Heart left ventricle (tissue), 16 donors: ENCODE measurements at regions not wholly inside any gene's neighbourhood (a gene's known extent, or its start where the extent isn't known, plus 50 kb on each side); places are given as distances from the start of the nearest gene placed in this dataset.

ENCODE experiments used
- ATAC-seq, 4 donors: fragments of 200-7000 bp; cut with Tn5 transposase; one replicate each; pipeline ENCODE4 v1.9.1; 2020 to 2022; ENCODE audit warnings: moderate library complexity in 4 of 4, mild to moderate bottlenecking in 3 of 4, moderate number of reproducible peaks in 1 of 4
- DNase-seq, 5 donors: peaks; one replicate each; pipeline ENCODE4 v3.0.0-alpha.2; 2020
- H3K27ac ChIP-seq, 12 donors: fragments of 200-600 bp; sonication (generic) in 4 of 12; one replicate each; pipeline versions ENCODE4 v1.5.0 to v1.8.0; 2016 to 2022; ENCODE audit warnings: mild to moderate bottlenecking in 2 of 12
- H3K27me3 ChIP-seq, 9 donors: fragments of 200-600 bp; sonication (generic) in 2 of 9; one replicate each; pipeline versions ENCODE4 v1.5.1 to v1.8.0; 2016 to 2022; ENCODE audit warnings: mild to moderate bottlenecking in 3 of 9
- H3K36me3 ChIP-seq, 9 donors: fragments of 200-600 bp; sonication (generic) in 2 of 9; one replicate each; pipeline versions ENCODE4 v1.5.0 to v1.8.0; 2018 to 2022; ENCODE audit warnings: mild to moderate bottlenecking in 2 of 9
- H3K4me1 ChIP-seq, 12 donors: fragments of 200-600 bp; sonication (generic) in 4 of 12; one replicate each; pipeline versions ENCODE4 v1.5.0 to v1.8.0; 2016 to 2022; ENCODE audit warnings: mild to moderate bottlenecking in 3 of 12
- H3K4me3 ChIP-seq, 12 donors: fragments of 200-600 bp; sonication (generic) in 4 of 12; one replicate each; pipeline versions ENCODE4 v1.5.0 to v1.8.0; 2017 to 2022; ENCODE audit warnings: mild to moderate bottlenecking in 9 of 12, moderate library complexity in 4 of 12
- H3K9me3 ChIP-seq, 12 donors: fragments of 200-600 bp; sonication (generic) in 4 of 12; one replicate each; pipeline versions ENCODE4 v1.5.0 to v1.8.0; 2016 to 2022; ENCODE audit warnings: mild to moderate bottlenecking in 1 of 12
- CTCF ChIP-seq, 12 donors: fragments of 200-600 bp; sonication (generic) in 4 of 12; IDR thresholded peaks; one replicate each; pipeline versions ENCODE4 v1.5.0 to v1.8.0; 2018 to 2022; ENCODE audit warnings: antibody characterized with exemption in 12 of 12, mild to moderate bottlenecking in 5 of 12
- POLR2A ChIP-seq, 2 donors: fragments of 450-650 bp; IDR thresholded peaks; one replicate each; pipeline ENCODE4 v1.6.1; 2017; ENCODE audit warnings: antibody characterized with exemption in 2 of 2, mild to moderate bottlenecking in 2 of 2, moderate library complexity in 2 of 2
- WGBS, 4 donors: extraction: QIAGEN DNeasy Blood & Tissue Kit in 2 of 4; methylation state at CpG; one replicate each; pipeline versions ENCODE4 v1.1.5 to v1.1.7; 2013 to 2018; 5-methylcytosine and 5-hydroxymethylcytosine counted together
- intact Hi-C, 10 donors: fragments of 100-400 bp; cut with DNase I; formaldehyde crosslinking; loops; one replicate each; pipeline versions ENCODE4 v1.11.1 to v1.14.2; 2022
- donor health status: ischemic (EF 13 %, LVEDD 7.1; RV severe dilation, severe dysfunction).
- donor health status: healthy with polysubstance abuse.
- donor health status: DM: no; HTN: yes; CAD: no.
- donor health status: DM: no; HTN: no; CAD: no.
- donor health status: ischemic (EF 25% LVEDD 6.9; RV normal size, moderate dysfunction).
- donor health status: ischemic (EF 25% LVEDD 5.7; RV mildly dilated, moderate dysfunction).
- donor health status: healthy.
- donor health status: DM: yes; HTN: yes; CAD: no.
- donor health status: ischemic (EF 35%, LVEDD 5.7; RV mildly dilated, moderate dysfunction).
- donor health status: nonischemic (EF 11% LVEDD 7.7; RV severe dilation, severe dysfunction).
- donor health status: DM: yes; HTN: yes; CAD: no.
- donor health status: PGD.
- donor health status: ischemic (EF 29% LVEDD 5.4; RV normal size, mild dysfunction).
- donor health status: nonischemic (EF 23%, LVEDD 6.1; RV moderate dilation, normal function).

- Histone ChIP-seq H3K27me3 (no peaks in the 10 kb centered on the region), H3K36me3 (no peaks in the 10 kb centered on the region), H3K4me1 (peaks cover 0 to 3% (median 0%) of the 10 kb centered on the region in 12 donors), H3K27ac (no peak overlapping the region), H3K4me3 (no peak overlapping the region), H3K9me3 (no peaks in the 10 kb centered on the region)
- intact Hi-C loops, result no loop called here
- DNase-seq (no peak), ATAC-seq (no peak)
- TF ChIP-seq CTCF (IDR thresholded peaks at IDR 0.05), result no peak
- no peak for TF ChIP-seq POLR2A (IDR thresholded peaks at IDR 0.05)
These were observed 288.8 kb downstream of the PIK3R1 start for GRCh38 chr5:68504306-68504705.

GRCh38 chr5:68505917-68506860 lies 290.6 kb downstream of the PIK3R1 start:
- intact Hi-C loops, result no loop called here
- no peaks in the 10 kb centered on the region for H3K4me1 ChIP-seq
- ATAC-seq, result no peak

GRCh38 chr5:68515514-68515913 lies 300.0 kb downstream of the PIK3R1 start:
- H3K9me3 ChIP-seq, result no peaks in the 10 kb centered on the region
- DNase-seq (no peak), ATAC-seq (no peak)
- no peaks in the 10 kb centered on the region for H3K36me3 ChIP-seq
- intact Hi-C loops, result no loop called here
- H3K4me1 ChIP-seq, result peaks cover 0 to 9% (median 0%) of the 10 kb centered on the region in 12 donors
- H3K27ac ChIP-seq, result no peak overlapping the region
- H3K27me3 ChIP-seq, result no peaks in the 10 kb centered on the region
- WGBS, 4 donors, result 94 to 96% (median 95%) methylated on average over 4 of the region's 4 CpGs
- no peak for TF ChIP-seq CTCF (IDR thresholded peaks at IDR 0.05)
- no peak overlapping the region for H3K4me3 ChIP-seq

More at GRCh38 chr5:68505917-68506860, 290.6 kb downstream of the PIK3R1 start:
- TF ChIP-seq POLR2A (IDR thresholded peaks at IDR 0.05) (no peak), CTCF (IDR thresholded peaks at IDR 0.05) (no peak)
- no peaks in the 10 kb centered on the region for H3K27me3 ChIP-seq
- no peaks in the 10 kb centered on the region for H3K36me3 ChIP-seq
- H3K27ac ChIP-seq, result no peak overlapping the region
- H3K4me3 ChIP-seq, result no peak overlapping the region
- 66 to 85% (median 71%) methylated on average over 2 of the region's 2 CpGs for WGBS, 4 donors
- DNase-seq, result no peak
- no peaks in the 10 kb centered on the region for H3K9me3 ChIP-seq

GRCh38 chr5:68518286-68518685 lies 302.7 kb downstream of the PIK3R1 start:
- ATAC-seq, result no peak
- H3K36me3 ChIP-seq, result no peaks in the 10 kb centered on the region
- peaks cover 0 to 16% (median 0%) of the 10 kb centered on the region in 12 donors for H3K4me1 ChIP-seq
- no peak overlapping the region for H3K27ac ChIP-seq
- no peak for DNase-seq
- WGBS, 4 donors, result 87 to 100% (median 88%) methylated on average over 3 to 4 of the region's 4 CpGs
- TF ChIP-seq CTCF (IDR thresholded peaks at IDR 0.05) (no peak), POLR2A (IDR thresholded peaks at IDR 0.05) (no peak)
- no peaks in the 10 kb centered on the region for H3K27me3 ChIP-seq
- intact Hi-C loops, result no loop called here
- no peaks in the 10 kb centered on the region for H3K9me3 ChIP-seq
- no peak overlapping the region for H3K4me3 ChIP-seq
